ENCODE measurements at regions not wholly inside any gene's neighbourhood (a gene's known extent, or its start where the extent isn't known, plus 50 kb on each side); places are given as distances from the start of the nearest gene placed in this dataset.
"Not testable (repeated sequence)": the region's sequence is repeated elsewhere in the genome, so short reads cannot be mapped to it uniquely, and the experiment has no call there.

DNA sequence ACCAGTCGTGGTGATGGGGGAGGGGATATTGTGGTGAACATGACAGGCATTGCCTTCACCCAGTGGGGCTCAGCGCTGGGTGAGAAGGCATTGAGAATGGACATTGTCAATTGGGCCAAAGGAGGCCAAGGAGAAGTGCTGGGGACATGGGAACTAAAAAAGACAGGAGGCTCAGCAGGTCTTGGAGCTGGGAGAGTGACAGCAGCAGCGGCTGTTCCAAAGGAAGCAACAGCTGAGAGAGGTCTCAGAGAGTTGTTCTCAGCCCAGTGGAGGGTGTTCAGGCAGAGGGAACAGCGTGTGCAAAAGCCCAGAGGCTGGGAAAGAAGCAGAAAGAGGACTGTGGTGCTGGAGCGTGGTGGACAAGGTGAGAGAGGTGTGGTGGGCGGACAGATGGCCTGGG, 56.6 kb upstream of the ASNS start:
- DNase-seq (ENCODE audit: low spot score), result not testable (repeated sequence)

DNA sequence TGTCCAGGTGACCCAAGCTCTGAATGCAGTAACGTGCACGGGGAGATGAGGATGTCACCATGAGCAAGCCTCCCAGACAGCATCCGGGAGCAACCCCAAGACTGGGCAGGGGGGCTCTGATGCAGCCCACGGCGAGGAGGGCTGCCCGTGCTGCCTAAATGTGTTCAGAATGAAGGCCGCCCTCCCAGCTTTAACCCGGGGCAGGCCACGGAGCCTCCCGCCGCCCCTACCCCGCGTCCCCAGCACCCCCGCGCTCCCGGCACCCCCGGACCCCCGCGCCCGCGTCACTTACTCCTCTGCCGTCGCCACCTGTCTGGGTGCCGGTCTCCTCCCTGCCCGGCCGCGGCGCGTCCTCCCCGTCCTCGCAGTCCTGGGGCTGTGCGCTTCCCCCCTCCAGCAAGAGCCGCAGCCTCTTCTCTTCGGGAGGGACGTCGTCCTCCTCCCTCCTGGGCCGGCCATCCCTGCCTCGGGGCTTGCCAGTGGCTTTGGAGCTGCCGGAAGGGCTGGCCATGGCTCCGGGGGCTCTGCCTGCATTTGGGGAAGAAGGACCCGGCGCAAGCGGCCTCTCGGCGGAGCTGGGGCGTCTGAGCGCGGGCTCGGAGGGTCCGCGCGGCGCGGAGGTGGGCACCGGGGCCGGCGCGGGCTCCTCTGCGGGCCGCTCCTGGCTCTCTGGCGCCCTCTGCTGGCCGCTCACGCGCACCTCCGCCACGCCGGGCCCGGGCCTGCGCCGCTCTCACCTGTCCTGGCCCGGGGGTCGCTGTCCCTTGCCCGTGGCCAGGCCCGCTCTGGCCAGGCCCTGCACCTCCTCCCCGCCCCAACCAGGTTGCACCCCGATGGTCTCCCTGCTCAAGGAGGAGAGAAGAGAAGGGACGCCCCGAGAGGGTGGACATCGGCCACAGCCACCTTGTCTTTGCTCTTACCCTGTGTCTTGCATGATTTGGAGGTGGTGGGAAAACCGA, 55.9 kb upstream of the ASNS start:
- DNase-seq (ENCODE audit: low spot score), result peak; percentile 32

Data from hepatic stellate cell (primary cell).